Femur (tissue), 1 donor: ENCODE measurements at regions not wholly inside any gene's neighbourhood (a gene's known extent, or its start where the extent isn't known, plus 50 kb on each side); places are given as distances from the start of the nearest gene placed in this dataset.
"Not testable (repeated sequence)": the region's sequence is repeated elsewhere in the genome, so short reads cannot be mapped to it uniquely, and the experiment has no call there.

ENCODE experiments used
- DNase-seq: peaks from one replicate; pipeline ENCODE4 v3.0.0-alpha.2; 2017

GRCh38 chr15:79492065-79492464 lies 59.9 kb downstream of the MINAR1 start:
- DNase-seq, result no peak

- no peak for DNase-seq
Observed at GRCh38 chr15:79494384-79494909, 62.3 kb downstream of the MINAR1 start.

- no peak for DNase-seq
Observed at GRCh38 chr15:79494963-79495755, 63.0 kb downstream of the MINAR1 start.

GRCh38 chr15:79495775-79496174 lies 63.6 kb downstream of the MINAR1 start:
- no peak for DNase-seq

GRCh38 chr15:79496838-79497237 lies 64.7 kb downstream of the MINAR1 start:
- no peak for DNase-seq

- DNase-seq, result no peak
Observed at GRCh38 chr15:79501086-79501485, 69.0 kb downstream of the MINAR1 start.

GRCh38 chr15:79505956-79506355 lies 73.8 kb downstream of the MINAR1 start:
- no peak for DNase-seq

GRCh38 chr15:79512844-79513243 lies 80.7 kb downstream of the MINAR1 start:
- DNase-seq, result not testable (repeated sequence)

- no peak for DNase-seq
Observed at GRCh38 chr15:79513417-79513816, 81.3 kb downstream of the MINAR1 start.

- no peak for DNase-seq
Observed at GRCh38 chr15:79513940-79514339, 81.8 kb downstream of the MINAR1 start.

- DNase-seq, result no peak
Observed at GRCh38 chr15:79515300-79516027, 83.3 kb downstream of the MINAR1 start.

- no peak for DNase-seq
Observed at GRCh38 chr15:79516155-79516554, 84.0 kb downstream of the MINAR1 start.

- no peak for DNase-seq
Observed at GRCh38 chr15:79516646-79517045, 84.5 kb downstream of the MINAR1 start.

- DNase-seq, result no peak
Observed at GRCh38 chr15:79519628-79520027, 87.5 kb downstream of the MINAR1 start.

GRCh38 chr15:79520654-79521053 lies 88.5 kb downstream of the MINAR1 start:
- no peak for DNase-seq

- DNase-seq, result no peak
Observed at GRCh38 chr15:79522656-79523055, 90.5 kb downstream of the MINAR1 start.

GRCh38 chr15:79523266-79523665 lies 91.1 kb downstream of the MINAR1 start:
- no peak for DNase-seq

GRCh38 chr15:79524531-79524930 lies 92.4 kb downstream of the MINAR1 start:
- no peak for DNase-seq

- DNase-seq, result no peak
Observed at GRCh38 chr15:79526376-79526775, 94.2 kb downstream of the MINAR1 start.

GRCh38 chr15:79527821-79528220 lies 95.7 kb downstream of the MINAR1 start:
- no peak for DNase-seq

- DNase-seq, result no peak
Observed at GRCh38 chr15:79529157-79529785, 97.1 kb downstream of the MINAR1 start.

GRCh38 chr15:79535536-79535935 lies 103.4 kb downstream of the MINAR1 start:
- no peak for DNase-seq

- no peak for DNase-seq
Observed at GRCh38 chr15:79538527-79538926, 106.4 kb downstream of the MINAR1 start.

- DNase-seq, result peak; percentile 21
Observed at GRCh38 chr15:79539401-79539800, 107.3 kb downstream of the MINAR1 start.
